ENCODE measurements at regions not wholly inside any gene's neighbourhood (a gene's known extent, or its start where the extent isn't known, plus 50 kb on each side); places are given as distances from the start of the nearest gene placed in this dataset.
"Not testable (repeated sequence)": the region's sequence is repeated elsewhere in the genome, so short reads cannot be mapped to it uniquely, and the experiment has no call there.

- Histone ChIP-seq H3K4me3 (ENCODE audit: low read depth in 2 of 2, low read length in 2 of 2) (no peak overlapping the region), H3K4me1 (ENCODE audit: control insufficient read depth, insufficient read depth, low read length) (no peaks in the 10 kb centered on the region), H3K27ac (ENCODE audit: low read length) (no peak overlapping the region), H3K36me3 (ENCODE audit: control insufficient read depth, insufficient read depth, low read length) (no peaks in the 10 kb centered on the region; the same call in 1 of the 2 replicates), H3K9me3 (ENCODE audit: control insufficient read depth, insufficient read depth, low read depth, low read length) (no peaks in the 10 kb centered on the region), H3K27me3 (ENCODE audit: control insufficient read depth, insufficient read depth, low read length) (peaks cover 29% of the 10 kb centered on the region)
- TF ChIP-seq POLR2AphosphoS5 (IDR thresholded peaks at IDR 0.05; ENCODE audit: low read depth, low read length) (no peak), CTCF (IDR thresholded peaks at IDR 0.05) (no peak; the same call in 1 of the 2 replicates), TCF7L2 (IDR thresholded peaks at IDR 0.05; ENCODE audit: low read depth, low read length) (no peak), REST (IDR thresholded peaks at IDR 0.05; ENCODE audit: insufficient read depth in 1 of 2, low read depth in 2 of 2, low read length in 1 of 2) (no peak), SIN3A (IDR thresholded peaks at IDR 0.05; ENCODE audit: borderline replicate concordance, insufficient read depth, low read depth, low read length) (no peak)
- intact Hi-C loops (cut with micrococcal nuclease; ENCODE audit: unreplicated experiment) (no loop called here), in situ Hi-C loops (cut with HindIII; ENCODE audit: low pct_unique_long_range_greater_than_20kb, low sequenced_read_pairs) (no loop called here)
- ATAC-seq (no peak), DNase-seq (ENCODE audit: low read depth, low spot score) (no peak)
- CTCF ChIA-PET, result no interaction called here
- BruUV-seq (replicated peaks), result no TSS peak
- POLR2A ChIA-PET, result no interaction called here
Observed at GRCh38 chr15:59764775-59765174, 75.7 kb upstream of the BNIP2 start.

- ChIA-PET CTCF (no interaction called here), POLR2A (no interaction called here)
- no peaks in the 10 kb centered on the region for H3K4me1 ChIP-seq (ENCODE audit: control insufficient read depth, insufficient read depth, low read length)
- no peak overlapping the region for H3K4me3 ChIP-seq (ENCODE audit: low read depth in 2 of 2, low read length in 2 of 2)
- no peaks in the 10 kb centered on the region; the same call in 1 of the 2 replicates for H3K36me3 ChIP-seq (ENCODE audit: control insufficient read depth, insufficient read depth, low read length)
- DNase-seq (ENCODE audit: low read depth, low spot score) (no peak), ATAC-seq (no peak)
- no TSS peak for BruUV-seq (replicated peaks)
- intact Hi-C loops (cut with micrococcal nuclease; ENCODE audit: unreplicated experiment) (no loop called here), in situ Hi-C loops (cut with HindIII; ENCODE audit: low pct_unique_long_range_greater_than_20kb, low sequenced_read_pairs) (no loop called here)
- TF ChIP-seq POLR2AphosphoS5 (IDR thresholded peaks at IDR 0.05; ENCODE audit: low read depth, low read length), result no peak
- no peaks in the 10 kb centered on the region for H3K9me3 ChIP-seq (ENCODE audit: control insufficient read depth, insufficient read depth, low read depth, low read length)
- H3K27me3 ChIP-seq (ENCODE audit: control insufficient read depth, insufficient read depth, low read length), result peaks cover 28% of the 10 kb centered on the region
- H3K27ac ChIP-seq (ENCODE audit: low read length), result no peak overlapping the region
Observed at GRCh38 chr15:59762558-59762957, 73.4 kb upstream of the BNIP2 start.

GRCh38 chr15:59760256-59760655 is 71.1 kb upstream of the BNIP2 start:
- H3K27me3 ChIP-seq (ENCODE audit: control insufficient read depth, insufficient read depth, low read length), result peaks cover 11% of the 10 kb centered on the region
- DNase-seq (ENCODE audit: low read depth, low spot score); H3K36me3 ChIP-seq (ENCODE audit: control insufficient read depth, insufficient read depth, low read length); H3K4me1 ChIP-seq (ENCODE audit: control insufficient read depth, insufficient read depth, low read length); BruUV-seq (replicated peaks); H3K4me3 ChIP-seq (ENCODE audit: low read depth in 2 of 2, low read length in 2 of 2); intact Hi-C loops (cut with micrococcal nuclease; ENCODE audit: unreplicated experiment); ATAC-seq; CTCF ChIA-PET; in situ Hi-C loops (cut with HindIII; ENCODE audit: low pct_unique_long_range_greater_than_20kb, low sequenced_read_pairs); H3K9me3 ChIP-seq (ENCODE audit: control insufficient read depth, insufficient read depth, low read depth, low read length); H3K27ac ChIP-seq (ENCODE audit: low read length): not testable (repeated sequence)
- POLR2A ChIA-PET, result interaction anchor here (0.6 kb wide), 1 partner anchor 31 kb away, joined by 5 read pairs; no protein-coding TSS in a partner anchor

Data from Panc1 (cell line).